H1 (cell line): ENCODE measurements at regions not wholly inside any gene's neighbourhood (a gene's known extent, or its start where the extent isn't known, plus 50 kb on each side); places are given as distances from the start of the nearest gene placed in this dataset.
"Not testable (repeated sequence)": the region's sequence is repeated elsewhere in the genome, so short reads cannot be mapped to it uniquely, and the experiment has no call there.

Experiments used
- ATF3 ChIP-seq: IDR thresholded peaks from 2 replicates; pipeline ENCODE4 v1.6.1; 2011; ENCODE audit warnings: low read depth, mild to moderate bottlenecking, low read length; ENCODE audit not compliant: insufficient read depth
- CBX5 ChIP-seq: fragments of 300-800, 300-1000 bp; sonication (generic); IDR thresholded peaks from 2 replicates; pipeline ENCODE4 v1.7.1; 2016; ENCODE audit warnings: antibody characterized with exemption, low read length, low read depth

- not testable (repeated sequence) for TF ChIP-seq CBX5, ATF3
Observed at GRCh38 chr1:146600720-146601307, 337.3 kb upstream of the NBPF12 start.
